ENCODE measurements at regions not wholly inside any gene's neighbourhood (a gene's known extent, or its start where the extent isn't known, plus 50 kb on each side); places are given as distances from the start of the nearest gene placed in this dataset.

- no peak overlapping the region for H3K4me3 ChIP-seq (ENCODE audit: low read depth, low read length)
- TF ChIP-seq, protein P1, sequence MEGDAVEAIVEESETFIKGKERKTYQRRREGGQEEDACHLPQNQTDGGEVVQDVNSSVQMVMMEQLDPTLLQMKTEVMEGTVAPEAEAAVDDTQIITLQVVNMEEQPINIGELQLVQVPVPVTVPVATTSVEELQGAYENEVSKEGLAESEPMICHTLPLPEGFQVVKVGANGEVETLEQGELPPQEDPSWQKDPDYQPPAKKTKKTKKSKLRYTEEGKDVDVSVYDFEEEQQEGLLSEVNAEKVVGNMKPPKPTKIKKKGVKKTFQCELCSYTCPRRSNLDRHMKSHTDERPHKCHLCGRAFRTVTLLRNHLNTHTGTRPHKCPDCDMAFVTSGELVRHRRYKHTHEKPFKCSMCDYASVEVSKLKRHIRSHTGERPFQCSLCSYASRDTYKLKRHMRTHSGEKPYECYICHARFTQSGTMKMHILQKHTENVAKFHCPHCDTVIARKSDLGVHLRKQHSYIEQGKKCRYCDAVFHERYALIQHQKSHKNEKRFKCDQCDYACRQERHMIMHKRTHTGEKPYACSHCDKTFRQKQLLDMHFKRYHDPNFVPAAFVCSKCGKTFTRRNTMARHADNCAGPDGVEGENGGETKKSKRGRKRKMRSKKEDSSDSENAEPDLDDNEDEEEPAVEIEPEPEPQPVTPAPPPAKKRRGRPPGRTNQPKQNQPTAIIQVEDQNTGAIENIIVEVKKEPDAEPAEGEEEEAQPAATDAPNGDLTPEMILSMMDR (IDR thresholded peaks at IDR 0.05; ENCODE audit: insufficient read depth, low read depth, low read length): no peak
- DNase-seq (ENCODE audit: low read depth): no peak
Observed at GRCh38 chr12:68400226-68400829, 68.2 kb upstream of the MDM1 start.

DNA sequence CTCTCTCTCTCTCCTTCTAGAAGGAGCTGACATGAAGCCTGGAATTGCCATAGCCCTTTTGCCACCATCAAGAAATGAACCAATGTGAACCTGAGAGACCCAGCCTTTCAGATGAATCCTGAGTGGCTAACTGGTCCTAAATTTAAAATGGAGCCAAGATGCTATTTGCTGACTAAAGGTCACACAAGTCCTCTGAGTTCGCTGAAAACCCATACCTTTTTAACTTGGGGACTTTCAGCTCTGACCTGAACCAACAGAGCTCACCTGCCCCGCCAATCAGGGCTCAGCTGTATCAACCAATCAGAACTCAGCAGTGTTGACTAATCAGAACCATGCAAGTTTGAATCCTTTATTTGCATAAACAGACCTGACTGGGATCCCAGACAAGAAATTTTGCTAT, 70.3 kb upstream of the MDM1 start:
- no peak for DNase-seq (ENCODE audit: low read depth)
- H3K4me3 ChIP-seq (ENCODE audit: low read depth, low read length): no peak overlapping the region
- TF ChIP-seq, protein P1 (IDR thresholded peaks at IDR 0.05; ENCODE audit: insufficient read depth, low read depth, low read length): no peak

DNA sequence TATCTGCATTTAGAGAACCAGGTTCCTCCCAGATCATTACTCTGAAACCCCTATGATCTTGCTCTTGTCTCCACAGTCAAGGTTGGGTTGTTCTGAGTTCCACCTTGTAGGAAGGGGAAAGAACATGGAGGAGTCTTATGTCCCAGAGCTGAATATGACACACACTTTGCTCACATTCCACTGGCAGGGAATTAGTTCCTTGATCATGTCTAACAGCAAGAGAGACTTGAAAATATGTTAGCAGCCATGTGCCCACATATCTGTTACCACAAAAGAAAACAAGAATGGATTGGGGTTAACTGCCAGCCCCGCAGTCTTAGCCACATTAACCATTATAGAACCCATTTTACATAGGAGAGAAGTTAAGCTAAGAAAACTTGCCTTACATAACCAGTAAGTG, 71.1 kb upstream of the MDM1 start:
- TF ChIP-seq, protein P1 (IDR thresholded peaks at IDR 0.05; ENCODE audit: insufficient read depth, low read depth, low read length): no peak
- DNase-seq (ENCODE audit: low read depth): no peak
- H3K4me3 ChIP-seq (ENCODE audit: low read depth, low read length): no peak overlapping the region

- TF ChIP-seq, protein P1 (IDR thresholded peaks at IDR 0.05; ENCODE audit: insufficient read depth, low read depth, low read length): no peak
- H3K4me3 ChIP-seq (ENCODE audit: low read depth, low read length): no peak overlapping the region
- DNase-seq (ENCODE audit: low read depth): no peak
Observed at GRCh38 chr12:68403711-68404110, 71.5 kb upstream of the MDM1 start.

DNA sequence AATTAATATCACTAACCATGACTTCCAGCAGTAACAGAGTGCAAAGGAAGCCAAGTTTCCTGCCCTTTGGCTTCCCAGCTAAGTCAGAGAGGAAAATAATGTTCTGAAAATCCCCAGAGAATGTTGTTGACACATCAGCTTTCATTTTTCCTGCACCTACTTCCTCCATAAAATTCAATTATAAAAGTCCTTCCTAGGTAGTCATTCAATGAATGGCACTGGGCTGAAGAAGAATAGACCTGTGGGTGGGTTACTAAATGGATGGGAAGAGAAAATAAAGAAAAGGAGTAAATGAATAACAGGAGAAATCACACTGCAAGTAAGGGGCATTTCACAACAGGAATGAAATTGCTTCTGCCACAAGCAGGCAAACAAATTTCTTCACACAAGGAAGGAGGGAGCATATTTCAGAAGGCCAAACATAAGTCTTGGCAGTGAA, 73.2 kb upstream of the MDM1 start:
- TF ChIP-seq, protein P1 (IDR thresholded peaks at IDR 0.05; ENCODE audit: insufficient read depth, low read depth, low read length): no peak
- peak; percentile 26 for DNase-seq (ENCODE audit: low read depth)

DNA sequence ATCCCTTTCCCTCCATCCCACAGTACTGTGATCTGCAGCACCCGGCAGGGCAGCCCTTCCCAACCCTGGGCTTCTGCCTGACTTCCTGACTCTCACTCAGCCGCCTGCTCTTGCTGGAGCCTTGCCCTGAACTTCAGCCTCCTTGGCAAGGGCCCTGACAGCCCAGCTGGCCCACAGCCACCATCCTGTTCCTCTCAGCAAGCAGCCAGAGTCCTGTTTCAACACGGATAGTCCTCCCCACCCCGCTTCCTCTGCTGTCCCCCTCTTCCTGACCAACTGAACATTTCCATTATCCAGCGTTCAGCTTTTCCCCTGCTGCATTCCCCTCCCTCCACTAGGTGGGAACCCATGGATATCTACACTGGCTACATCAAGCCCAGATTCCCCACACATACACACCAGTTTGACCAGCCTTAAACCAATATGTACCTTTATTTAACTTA, 74.0 kb upstream of the MDM1 start:
- TF ChIP-seq, protein P1 (IDR thresholded peaks at IDR 0.05; ENCODE audit: insufficient read depth, low read depth, low read length): peak; percentile 59
- peak; percentile 88 for DNase-seq (ENCODE audit: low read depth)
- H3K4me3 ChIP-seq (ENCODE audit: low read depth, low read length): no peak overlapping the region

More for the DNA sequence above, 73.2 kb upstream of the MDM1 start:
- no peak overlapping the region for H3K4me3 ChIP-seq (ENCODE audit: low read depth, low read length)

DNA sequence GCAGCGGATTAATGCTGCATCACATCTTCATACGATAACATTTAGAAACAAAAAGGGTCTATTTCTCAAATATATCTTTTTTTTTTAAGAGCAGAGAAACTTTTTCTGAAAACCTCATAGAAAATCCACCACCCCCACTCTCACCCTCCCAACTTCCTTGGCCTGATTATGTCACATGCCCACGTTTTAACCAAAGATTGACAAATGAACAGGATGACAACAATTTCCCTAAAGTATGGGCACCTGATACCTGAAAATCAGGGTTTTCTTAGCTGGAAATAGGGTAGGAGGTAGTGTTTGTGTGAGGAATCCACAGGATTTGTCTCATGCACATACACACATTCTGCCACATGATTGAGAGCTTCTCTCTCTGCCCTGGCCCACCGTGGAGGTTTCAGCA, 74.7 kb upstream of the MDM1 start:
- H3K4me3 ChIP-seq (ENCODE audit: low read depth, low read length): no peak overlapping the region
- no peak for DNase-seq (ENCODE audit: low read depth)
- TF ChIP-seq, protein P1 (IDR thresholded peaks at IDR 0.05; ENCODE audit: insufficient read depth, low read depth, low read length): no peak

All from fibroblast of villous mesenchyme (primary cell).